MM.1S (cell line): ENCODE measurements at regions not wholly inside any gene's neighbourhood (a gene's known extent, or its start where the extent isn't known, plus 50 kb on each side); places are given as distances from the start of the nearest gene placed in this dataset.

Experiments used
- DNase-seq: peaks from one replicate; pipeline ENCODE4 v3.0.0-alpha.2; 2015
- H2AFZ ChIP-seq: fragments of 300-600 bp; sonication (generic); 2 replicates; pipeline ENCODE4 v1.6.0; 2016; ENCODE audit warnings: antibody characterized with exemption, low read length
- H3F3A ChIP-seq: fragments of 300-600 bp; sonication (generic); 2 replicates; pipeline ENCODE4 v1.6.1; 2016; ENCODE audit warnings: mild to moderate bottlenecking, antibody characterized with exemption, low read length, moderate library complexity, mixed read lengths; ENCODE audit not compliant: insufficient read depth
- H3K27ac ChIP-seq: fragments of 300-600 bp; sonication (generic); 2 replicates; pipeline ENCODE4 v1.5.1; 2016; ENCODE audit warnings: mild to moderate bottlenecking, low read length
- H3K27me3 ChIP-seq: fragments of 300-600 bp; sonication (generic); replicated peaks from 2 replicates; pipeline ENCODE4 v1.6.0; 2016; ENCODE audit warnings: low read length; ENCODE audit not compliant: insufficient read depth
- H3K36me3 ChIP-seq: fragments of 300-600 bp; sonication (generic); replicated peaks from 2 replicates; pipeline ENCODE4 v1.6.1; 2016; ENCODE audit warnings: mild to moderate bottlenecking, low read length, mixed read lengths; ENCODE audit not compliant: insufficient read depth
- H3K4me1 ChIP-seq: fragments of 300-600 bp; sonication (generic); 2 replicates; pipeline ENCODE4 v1.6.1; 2016; ENCODE audit warnings: low read length, mixed read lengths
- H3K4me2 ChIP-seq: fragments of 300-600 bp; sonication (generic); 2 replicates; pipeline ENCODE4 v1.6.0; 2016; ENCODE audit warnings: low read depth, low read length
- H3K4me3 ChIP-seq: fragments of 300-600 bp; sonication (generic); 2 replicates; pipeline ENCODE4 v1.5.1; 2016; ENCODE audit warnings: low read length, mixed read lengths
- H3K79me2 ChIP-seq: fragments of 300-600 bp; sonication (generic); 2 replicates; pipeline ENCODE4 v1.6.1; 2016; ENCODE audit warnings: mixed run types, low read length, mixed read lengths
- H3K9ac ChIP-seq: fragments of 300-600 bp; sonication (generic); 2 replicates; pipeline ENCODE4 v1.6.1; 2016; ENCODE audit warnings: low read length, mixed read lengths
- H3K9me2 ChIP-seq: fragments of 300-600 bp; sonication (generic); replicated peaks from 2 replicates; pipeline ENCODE4 v1.6.1; 2016; ENCODE audit warnings: mild to moderate bottlenecking, low read length, mixed read lengths; ENCODE audit not compliant: insufficient read depth
- H3K9me3 ChIP-seq: fragments of 300-600 bp; sonication (generic); replicated peaks from 2 replicates; pipeline ENCODE4 v1.6.1; 2016; ENCODE audit warnings: mild to moderate bottlenecking, low read length, mixed read lengths; ENCODE audit not compliant: insufficient read depth
- H4K20me1 ChIP-seq: fragments of 300-600 bp; sonication (generic); 2 replicates; pipeline ENCODE4 v1.6.1; 2016; ENCODE audit warnings: mild to moderate bottlenecking, low read length, moderate library complexity, mixed read lengths; ENCODE audit not compliant: insufficient read depth
- EZH2 ChIP-seq: fragments of 300-600 bp; sonication (generic); optimal IDR thresholded peaks from 2 replicates; pipeline ENCODE3; 2017; ENCODE audit warnings: low read depth, mild to moderate bottlenecking, antibody characterized with exemption, low read length, mixed read lengths
- EZH2phosphoT487 ChIP-seq: fragments of 300-600 bp; sonication (generic); IDR thresholded peaks from 2 replicates; pipeline ENCODE4 v1.6.1; 2018; ENCODE audit warnings: antibody characterized with exemption, low read length
- TF ChIP-seq, protein P1 (sequence below): fragments of 300-600 bp; sonication (generic); IDR thresholded peaks from 2 replicates; pipeline ENCODE4 v1.5.1; 2016; ENCODE audit warnings: antibody characterized with exemption, low read length, mixed read lengths

DNA sequence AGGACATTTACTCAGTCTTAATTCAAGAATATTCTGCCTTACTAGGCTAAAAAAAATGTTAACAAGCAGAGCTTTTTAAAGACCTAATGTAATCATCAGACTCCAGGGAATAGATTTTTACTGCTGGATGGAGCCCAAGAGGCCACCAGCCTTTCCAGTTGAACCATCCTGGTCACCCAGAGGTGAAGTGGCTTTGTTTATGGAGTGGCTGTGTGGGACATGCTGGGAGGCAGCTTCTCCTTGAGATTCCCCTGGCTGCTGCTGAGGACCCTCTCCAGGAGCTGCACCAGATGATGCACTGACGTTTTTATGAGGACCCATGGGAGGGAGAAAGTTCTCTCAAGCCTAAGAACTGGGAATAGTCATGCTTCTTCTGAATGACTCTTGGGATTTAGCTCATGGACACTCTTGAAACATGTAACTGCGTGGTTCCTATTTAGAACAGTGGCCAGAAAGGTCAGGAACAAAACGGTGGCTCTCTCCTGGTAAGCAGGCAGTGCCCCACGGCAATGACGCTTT is 205.9 kb upstream of the MIR17HG start:
- no peak overlapping the region for H3K4me2 ChIP-seq
- no peak for TF ChIP-seq EZH2phosphoT487
- TF ChIP-seq EZH2: no peak
- TF ChIP-seq, protein P1, sequence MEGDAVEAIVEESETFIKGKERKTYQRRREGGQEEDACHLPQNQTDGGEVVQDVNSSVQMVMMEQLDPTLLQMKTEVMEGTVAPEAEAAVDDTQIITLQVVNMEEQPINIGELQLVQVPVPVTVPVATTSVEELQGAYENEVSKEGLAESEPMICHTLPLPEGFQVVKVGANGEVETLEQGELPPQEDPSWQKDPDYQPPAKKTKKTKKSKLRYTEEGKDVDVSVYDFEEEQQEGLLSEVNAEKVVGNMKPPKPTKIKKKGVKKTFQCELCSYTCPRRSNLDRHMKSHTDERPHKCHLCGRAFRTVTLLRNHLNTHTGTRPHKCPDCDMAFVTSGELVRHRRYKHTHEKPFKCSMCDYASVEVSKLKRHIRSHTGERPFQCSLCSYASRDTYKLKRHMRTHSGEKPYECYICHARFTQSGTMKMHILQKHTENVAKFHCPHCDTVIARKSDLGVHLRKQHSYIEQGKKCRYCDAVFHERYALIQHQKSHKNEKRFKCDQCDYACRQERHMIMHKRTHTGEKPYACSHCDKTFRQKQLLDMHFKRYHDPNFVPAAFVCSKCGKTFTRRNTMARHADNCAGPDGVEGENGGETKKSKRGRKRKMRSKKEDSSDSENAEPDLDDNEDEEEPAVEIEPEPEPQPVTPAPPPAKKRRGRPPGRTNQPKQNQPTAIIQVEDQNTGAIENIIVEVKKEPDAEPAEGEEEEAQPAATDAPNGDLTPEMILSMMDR: no peak
- H3K27ac ChIP-seq: no peak overlapping the region
- H4K20me1 ChIP-seq: no peaks in the 10 kb centered on the region
- H3K4me1 ChIP-seq: no peaks in the 10 kb centered on the region
- no peak overlapping the region for H3K9ac ChIP-seq
- H3K9me3 ChIP-seq: no peaks in the 10 kb centered on the region
- H3F3A ChIP-seq: no peaks in the 10 kb centered on the region
- no peak overlapping the region for H2AFZ ChIP-seq
- no peaks in the 10 kb centered on the region for H3K9me2 ChIP-seq
- no peak for DNase-seq
- no peak overlapping the region for H3K4me3 ChIP-seq
- H3K27me3 ChIP-seq: no peaks in the 10 kb centered on the region
- no peaks in the 10 kb centered on the region for H3K36me3 ChIP-seq
- no peaks in the 10 kb centered on the region for H3K79me2 ChIP-seq

- TF ChIP-seq, protein P1: no peak
- TF ChIP-seq EZH2 (no peak), EZH2phosphoT487 (no peak)
- H3F3A ChIP-seq: no peaks in the 10 kb centered on the region
- no peaks in the 10 kb centered on the region for H3K27me3 ChIP-seq
- H3K9me3 ChIP-seq: no peaks in the 10 kb centered on the region
- no peak overlapping the region for H3K4me2 ChIP-seq
- no peak for DNase-seq
- H3K9me2 ChIP-seq: no peaks in the 10 kb centered on the region
- no peaks in the 10 kb centered on the region for H4K20me1 ChIP-seq
- no peak overlapping the region for H2AFZ ChIP-seq
- H3K9ac ChIP-seq: no peak overlapping the region
- H3K4me3 ChIP-seq: no peak overlapping the region
- no peak overlapping the region for H3K27ac ChIP-seq
- H3K79me2 ChIP-seq: no peaks in the 10 kb centered on the region
- H3K4me1 ChIP-seq: no peaks in the 10 kb centered on the region
- H3K36me3 ChIP-seq: no peaks in the 10 kb centered on the region
Observed at GRCh38 chr13:91142572-91142971, 204.9 kb upstream of the MIR17HG start.

DNA sequence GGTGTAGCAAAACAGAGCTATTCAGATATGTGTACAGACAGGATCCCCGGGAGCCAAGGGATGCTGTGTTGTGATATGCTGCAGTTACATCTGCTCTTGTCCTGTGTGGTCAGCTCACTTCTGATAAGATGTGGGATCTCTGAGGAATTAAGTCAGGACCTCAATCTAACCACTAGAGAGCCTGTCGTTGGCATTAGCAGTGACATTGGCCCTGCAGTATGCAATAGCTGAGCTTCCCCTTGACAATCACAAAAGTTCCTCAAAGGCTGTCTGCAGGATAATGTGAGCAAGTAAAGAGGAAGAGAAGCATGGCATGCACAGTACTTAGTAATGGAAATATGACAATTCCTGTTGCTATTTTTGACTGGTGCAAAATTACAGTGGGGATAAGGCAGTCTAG is 203.4 kb upstream of the MIR17HG start:
- Histone ChIP-seq H4K20me1 (no peaks in the 10 kb centered on the region), H3K9me3 (no peaks in the 10 kb centered on the region), H3K4me2 (no peak overlapping the region), H2AFZ (no peak overlapping the region), H3K9me2 (no peaks in the 10 kb centered on the region), H3K4me1 (no peaks in the 10 kb centered on the region), H3K79me2 (no peaks in the 10 kb centered on the region), H3K4me3 (no peak overlapping the region), H3K27ac (no peak overlapping the region), H3K27me3 (no peaks in the 10 kb centered on the region), H3F3A (no peaks in the 10 kb centered on the region), H3K9ac (no peak overlapping the region), H3K36me3 (no peaks in the 10 kb centered on the region)
- TF ChIP-seq EZH2phosphoT487 (no peak), EZH2 (no peak)
- TF ChIP-seq, protein P1: no peak
- DNase-seq: no peak
